ENCODE measurements at regions not wholly inside any gene's neighbourhood (a gene's known extent, or its start where the extent isn't known, plus 50 kb on each side); places are given as distances from the start of the nearest gene placed in this dataset.
"Not testable (repeated sequence)": the region's sequence is repeated elsewhere in the genome, so short reads cannot be mapped to it uniquely, and the experiment has no call there.

GRCh38 chr5:157936776-157937501 is 78.0 kb upstream of the CLINT1 start:
- not testable (repeated sequence) for TF ChIP-seq POLR2A (IDR thresholded peaks at IDR 0.05)
- TF ChIP-seq, protein P1, sequence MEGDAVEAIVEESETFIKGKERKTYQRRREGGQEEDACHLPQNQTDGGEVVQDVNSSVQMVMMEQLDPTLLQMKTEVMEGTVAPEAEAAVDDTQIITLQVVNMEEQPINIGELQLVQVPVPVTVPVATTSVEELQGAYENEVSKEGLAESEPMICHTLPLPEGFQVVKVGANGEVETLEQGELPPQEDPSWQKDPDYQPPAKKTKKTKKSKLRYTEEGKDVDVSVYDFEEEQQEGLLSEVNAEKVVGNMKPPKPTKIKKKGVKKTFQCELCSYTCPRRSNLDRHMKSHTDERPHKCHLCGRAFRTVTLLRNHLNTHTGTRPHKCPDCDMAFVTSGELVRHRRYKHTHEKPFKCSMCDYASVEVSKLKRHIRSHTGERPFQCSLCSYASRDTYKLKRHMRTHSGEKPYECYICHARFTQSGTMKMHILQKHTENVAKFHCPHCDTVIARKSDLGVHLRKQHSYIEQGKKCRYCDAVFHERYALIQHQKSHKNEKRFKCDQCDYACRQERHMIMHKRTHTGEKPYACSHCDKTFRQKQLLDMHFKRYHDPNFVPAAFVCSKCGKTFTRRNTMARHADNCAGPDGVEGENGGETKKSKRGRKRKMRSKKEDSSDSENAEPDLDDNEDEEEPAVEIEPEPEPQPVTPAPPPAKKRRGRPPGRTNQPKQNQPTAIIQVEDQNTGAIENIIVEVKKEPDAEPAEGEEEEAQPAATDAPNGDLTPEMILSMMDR (IDR thresholded peaks at IDR 0.05), result not testable (repeated sequence)

All from Peyer's patch (tissue), 4 donors.